B cell (primary cell): ENCODE measurements at regions not wholly inside any gene's neighbourhood (a gene's known extent, or its start where the extent isn't known, plus 50 kb on each side); places are given as distances from the start of the nearest gene placed in this dataset.

Experiments used
- ATAC-seq: fragments of 200-7000 bp; cut with Tn5 transposase; one replicate; pipeline ENCODE4 v1.10.0; 2021; ENCODE audit warnings: low read depth, mild to moderate bottlenecking, moderate number of reproducible peaks, moderate library complexity
- CTCF ChIA-PET: fragments of 350-600 bp; sonication (Branson Sonifier 250); formaldehyde crosslinking; loops from one replicate; lab custom pipeline; 2021; ENCODE audit warnings: antibody characterized with exemption, inconsistent platforms; lab: Charles Lee
- POLR2A ChIA-PET: fragments of 350-600 bp; sonication (Branson Sonifier 250); formaldehyde crosslinking; loops from one replicate; lab custom pipeline; 2021; ENCODE audit warnings: antibody characterized with exemption; lab: Charles Lee
- DNase-seq: peaks from one replicate; pipeline ENCODE4 v3.0.0; 2013
- H2AFZ ChIP-seq: 2 replicates; pipeline ENCODE4 v1.6.1; 2012; ENCODE audit warnings: mild to moderate bottlenecking, low read depth, low read length; ENCODE audit not compliant: insufficient read depth, poor library complexity, severe bottlenecking
- H3K27ac ChIP-seq, 2 donors: 1 replicate in 1 of 2; 2 replicates in 1 of 2; pipeline ENCODE4 v1.5.1; 2012 to 2013; ENCODE audit warnings: low read length in 2 of 2, mild to moderate bottlenecking in 2 of 2, moderate library complexity in 1 of 2
- H3K27me3 ChIP-seq, 4 experiments: fragments of 200-600 bp in 1 of 4; sonication (generic) in 1 of 4; replicated peaks in 1 of 4; 1 replicate in 2 of 4; 2 replicates in 2 of 4; pipeline versions ENCODE4 v1.6.1 to v1.7.0; 2013 to 2016; ENCODE audit warnings: low read length in 3 of 4, mild to moderate bottlenecking in 2 of 4, mixed read lengths in 1 of 4, moderate library complexity in 1 of 4; ENCODE audit not compliant: insufficient read depth in 4 of 4, control insufficient read depth in 3 of 4; ENCODE audit errors: control extremely low read depth in 1 of 4
- H3K36me3 ChIP-seq, 2 experiments: replicated peaks in 1 of 2; 1 replicate in 1 of 2; 2 replicates in 1 of 2; pipeline versions ENCODE4 v1.6.1 to v1.7.1; 2013; ENCODE audit warnings: low read length in 1 of 2; ENCODE audit not compliant: insufficient read depth in 2 of 2, control insufficient read depth in 1 of 2; ENCODE audit errors: control extremely low read depth in 1 of 2, extremely low read depth in 1 of 2
- H3K4me1 ChIP-seq, 2 donors: fragments of 200-600 bp in 1 of 2; sonication (generic) in 1 of 2; 1 replicate in 1 of 2; 2 replicates in 1 of 2; pipeline versions ENCODE4 v1.5.1 to v1.6.1; 2013 to 2017; ENCODE audit warnings: low read length in 2 of 2; ENCODE audit not compliant: control insufficient read depth in 2 of 2, insufficient read depth in 2 of 2
- H3K4me2 ChIP-seq: replicated peaks from 2 replicates; pipeline ENCODE3; 2012; ENCODE audit warnings: mild to moderate bottlenecking, low read depth, low read length; ENCODE audit not compliant: poor library complexity, severe bottlenecking
- H3K4me3 ChIP-seq, 5 experiments: fragments of 200-600 bp in 1 of 5; sonication (generic) in 1 of 5; 1 replicate in 3 of 5; 2 replicates in 2 of 5; pipeline versions ENCODE4 v1.5.1 to v1.7.0; 2011 to 2016; ENCODE audit warnings: low read length in 4 of 5, mild to moderate bottlenecking in 4 of 5, low read depth in 2 of 5, control low read depth in 1 of 5, moderate library complexity in 1 of 5; ENCODE audit not compliant: insufficient read depth in 1 of 5; ENCODE audit errors: control extremely low read depth in 1 of 5, extremely low read depth in 1 of 5
- H3K79me2 ChIP-seq: fragments of 200-600 bp; sonication (generic); one replicate; pipeline ENCODE4 v1.6.0; 2016; ENCODE audit warnings: low read length; ENCODE audit not compliant: control insufficient read depth, insufficient read depth
- H3K9ac ChIP-seq: fragments of 200-600 bp; sonication (generic); 2 replicates; pipeline ENCODE4 v1.6.1; 2017; ENCODE audit warnings: mild to moderate bottlenecking, low read length, moderate library complexity
- H3K9me3 ChIP-seq, 3 donors: one replicate each; pipeline versions ENCODE4 v1.6.1 to v1.7.1; 2013; ENCODE audit warnings: low read length in 2 of 3; ENCODE audit not compliant: control insufficient read depth in 2 of 3, insufficient read depth in 1 of 3; ENCODE audit errors: control extremely low read depth in 1 of 3
- H4K20me1 ChIP-seq: 2 replicates; pipeline ENCODE4 v1.6.0; 2012; ENCODE audit warnings: mild to moderate bottlenecking, low read length; ENCODE audit not compliant: insufficient read depth, control insufficient read depth, poor library complexity, severe bottlenecking
- H3K27ac Mint-ChIP-seq: one replicate; pipeline ENCODE4 v1.8.0; 2021; ENCODE audit warnings: mixed read lengths
- H3K27me3 Mint-ChIP-seq: one replicate; pipeline ENCODE4 v1.8.0; 2021; ENCODE audit warnings: mixed read lengths
- H3K4me1 Mint-ChIP-seq: one replicate; pipeline ENCODE4 v1.8.0; 2021; ENCODE audit warnings: mixed read lengths
- H3K4me3 Mint-ChIP-seq: one replicate; pipeline ENCODE4 v1.8.0; 2021; ENCODE audit warnings: mixed read lengths
- H3K9me3 Mint-ChIP-seq: one replicate; pipeline ENCODE4 v1.8.0; 2022; ENCODE audit warnings: mixed read lengths; ENCODE audit not compliant: insufficient read depth
- CTCF ChIP-seq: fragments of 200-600 bp; IDR thresholded peaks from one replicate; pipeline ENCODE4 v1.8.0; 2022; ENCODE audit warnings: antibody characterized with exemption, mild to moderate bottlenecking
- EZH2 ChIP-seq: IDR thresholded peaks from 2 replicates; pipeline ENCODE4 v1.6.1; 2012; ENCODE audit warnings: borderline replicate concordance, low read depth, mild to moderate bottlenecking, moderate library complexity, low read length; ENCODE audit not compliant: insufficient read depth, poor library complexity, severe bottlenecking
- intact Hi-C: fragments of 100-400 bp; cut with micrococcal nuclease; formaldehyde crosslinking; loops from one replicate; pipeline ENCODE4 v1.10.0; 2022

DNA sequence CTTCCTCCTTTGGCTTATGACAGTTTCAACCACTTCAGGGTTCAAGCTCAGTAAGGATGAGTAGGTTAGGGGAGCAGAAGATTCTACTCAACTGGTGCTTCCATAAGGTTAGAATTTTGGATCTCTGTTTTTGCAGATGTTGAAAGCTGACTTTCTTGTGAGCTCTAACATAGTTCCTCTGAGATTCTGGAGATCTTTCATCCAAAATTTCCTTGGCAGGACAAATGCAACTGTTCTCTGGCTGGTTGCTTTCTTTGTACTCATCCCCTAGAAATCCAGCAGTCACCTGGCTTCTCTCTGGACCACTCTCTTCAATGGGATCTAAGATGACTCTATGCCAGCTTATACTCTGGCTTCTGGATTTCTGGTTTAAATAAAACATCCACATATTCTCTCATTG is 189.6 kb downstream of the ESM1 start:
- H3K27ac ChIP-seq: no peak overlapping the region
- ATAC-seq (no peak), DNase-seq (no peak)
- no peaks in the 10 kb centered on the region for H3K27me3 ChIP-seq
- H3K36me3 ChIP-seq: no peaks in the 10 kb centered on the region
- H4K20me1 ChIP-seq: no peaks in the 10 kb centered on the region
- H2AFZ ChIP-seq: no peak overlapping the region
- CTCF ChIA-PET: interaction anchor here (1.2 to 3.2 kb wide), 2 partner anchors 45 to 278 kb away, joined by 3 to 17 read pairs; partner anchors contain the start of gene SNX18
- peaks cover 0 to 3% (median 0%) of the 10 kb centered on the region in 3 donors for H3K9me3 ChIP-seq
- H3K4me1 ChIP-seq: peaks cover 16 to 18% of the 10 kb centered on the region in 2 donors
- Mint-ChIP-seq H3K27me3 (no peaks in the 10 kb centered on the region), H3K27ac (no peak overlapping the region), H3K9me3 (no peaks in the 10 kb centered on the region), H3K4me3 (no peak overlapping the region), H3K4me1 (peaks cover 46% of the 10 kb centered on the region)
- POLR2A ChIA-PET: no interaction called here
- intact Hi-C loops: no loop called here
- no peak for TF ChIP-seq EZH2
- TF ChIP-seq CTCF: no peak
- no peak overlapping the region for H3K4me3 ChIP-seq
- no peak overlapping the region for H3K4me2 ChIP-seq
- H3K9ac ChIP-seq: no peak overlapping the region
- no peaks in the 10 kb centered on the region for H3K79me2 ChIP-seq

- no peak overlapping the region for H3K4me3 Mint-ChIP-seq
- H3K79me2 ChIP-seq: no peaks in the 10 kb centered on the region
- ChIA-PET POLR2A (no interaction called here), CTCF (interaction anchor here (1.2 to 3.2 kb wide), 2 partner anchors 45 to 277 kb away, joined by 3 to 17 read pairs; partner anchors contain the start of gene SNX18)
- H3K27me3 Mint-ChIP-seq: no peaks in the 10 kb centered on the region
- H3K4me1 ChIP-seq: peaks cover 12 to 16% of the 10 kb centered on the region in 2 donors
- H3K4me2 ChIP-seq: no peak overlapping the region
- DNase-seq: no peak
- H3K27ac Mint-ChIP-seq: no peak overlapping the region
- no peak overlapping the region for H2AFZ ChIP-seq
- H3K4me1 Mint-ChIP-seq: peaks cover 42% of the 10 kb centered on the region
- H3K4me3 ChIP-seq: no peak overlapping the region
- no peak overlapping the region for H3K27ac ChIP-seq
- peaks cover 0 to 3% (median 0%) of the 10 kb centered on the region in 3 donors for H3K9me3 ChIP-seq
- no peaks in the 10 kb centered on the region for H3K27me3 ChIP-seq
- H4K20me1 ChIP-seq: no peaks in the 10 kb centered on the region
- no peaks in the 10 kb centered on the region for H3K36me3 ChIP-seq
- ATAC-seq: no peak
- no peak for TF ChIP-seq EZH2
- TF ChIP-seq CTCF: no peak
- H3K9me3 Mint-ChIP-seq: no peaks in the 10 kb centered on the region
- intact Hi-C loops: no loop called here
- no peak overlapping the region for H3K9ac ChIP-seq
These were observed 190.1 kb downstream of the ESM1 start for GRCh38 chr5:54795284-54795683.
